RWPE1 (cell line): ENCODE measurements at regions not wholly inside any gene's neighbourhood (a gene's known extent, or its start where the extent isn't known, plus 50 kb on each side); places are given as distances from the start of the nearest gene placed in this dataset.
"Not testable (repeated sequence)": the region's sequence is repeated elsewhere in the genome, so short reads cannot be mapped to it uniquely, and the experiment has no call there.

ENCODE experiments used
- CTCF ChIA-PET: fragments of 350-600 bp; sonication (Branson Sonifier 250); formaldehyde crosslinking; extraction: SDS; loops from one replicate; lab custom pipeline; 2021; lab: Yijun Ruan, JAX
- POLR2A ChIA-PET: fragments of 400-600 bp; formaldehyde crosslinking; extraction: SDS; loops from one replicate; lab custom pipeline; 2020; ENCODE audit warnings: antibody characterized with exemption; ENCODE audit not compliant: low non-redundant PET; lab: Yijun Ruan, JAX
- DNase-seq: peaks from one replicate; pipeline ENCODE4 v3.0.0; 2012; ENCODE audit warnings: low spot score
- H3K27ac ChIP-seq: fragments of 450-650 bp; 2 replicates; pipeline ENCODE4 v1.5.1; 2017
- CTCF ChIP-seq: fragments of 450-650 bp; conservative IDR thresholded peaks from 2 replicates; pipeline ENCODE4 v1.5.1; 2017; ENCODE audit warnings: low read depth, mild to moderate bottlenecking

- CTCF ChIA-PET: interaction anchor here (0.6 kb wide), 2 partner anchors 24 to 596 kb away, joined by 3 read pairs; no protein-coding TSS in a partner anchor
- POLR2A ChIA-PET: no interaction called here
These were observed 63.2 kb upstream of the FIBIN start for GRCh38 chr11:26930518-26931247.

GRCh38 chr11:26931248-26931631 lies 62.7 kb upstream of the FIBIN start:
- TF ChIP-seq CTCF: no peak
- no peak for DNase-seq
- no peak overlapping the region for H3K27ac ChIP-seq
- CTCF ChIA-PET: no interaction called here
- POLR2A ChIA-PET: no interaction called here

More at GRCh38 chr11:26930518-26931247, 63.2 kb upstream of the FIBIN start:
- no peak overlapping the region for H3K27ac ChIP-seq
- no peak for TF ChIP-seq CTCF
- DNase-seq: no peak

- ChIA-PET POLR2A (no interaction called here), CTCF (no interaction called here)
- no peak for TF ChIP-seq CTCF
- H3K27ac ChIP-seq: no peak overlapping the region
- DNase-seq: no peak
These were observed 62.0 kb upstream of the FIBIN start for GRCh38 chr11:26931881-26932280.

GRCh38 chr11:26936109-26936508 lies 57.8 kb upstream of the FIBIN start:
- TF ChIP-seq CTCF: no peak
- POLR2A ChIA-PET: no interaction called here
- CTCF ChIA-PET: no interaction called here
- H3K27ac ChIP-seq: no peak overlapping the region
- DNase-seq: no peak

GRCh38 chr11:26937386-26937785 lies 56.5 kb upstream of the FIBIN start:
- POLR2A ChIA-PET: no interaction called here
- no peak overlapping the region for H3K27ac ChIP-seq
- CTCF ChIA-PET: interaction anchor here (0.6 kb wide), 1 partner anchor 10 kb away, joined by 3 read pairs; no protein-coding TSS in a partner anchor
- DNase-seq: no peak
- TF ChIP-seq CTCF: no peak

GRCh38 chr11:26940501-26940900 lies 53.4 kb upstream of the FIBIN start:
- DNase-seq, POLR2A ChIA-PET, H3K27ac ChIP-seq: not testable (repeated sequence)
- CTCF ChIA-PET: interaction anchor here (0.5 kb wide), 1 partner anchor 384 kb away, joined by 4 read pairs; no protein-coding TSS in a partner anchor

GRCh38 chr11:26942356-26942755 lies 51.6 kb upstream of the FIBIN start:
- POLR2A ChIA-PET: no interaction called here
- H3K27ac ChIP-seq: no peak overlapping the region
- no peak for TF ChIP-seq CTCF
- CTCF ChIA-PET: no interaction called here
- no peak for DNase-seq
